Nephron (organoid): ENCODE measurements at regions not wholly inside any gene's neighbourhood (a gene's known extent, or its start where the extent isn't known, plus 50 kb on each side); places are given as distances from the start of the nearest gene placed in this dataset.

ENCODE experiments used
- H3K27ac Mint-ChIP-seq, 3 experiments: 2 replicates each; pipeline ENCODE4 v1.8.0; 2020; ENCODE audit warnings: mixed read lengths in 3 of 3, mild to moderate bottlenecking in 2 of 3, moderate library complexity in 1 of 3
- H3K27me3 Mint-ChIP-seq: 2 replicates; pipeline ENCODE4 v1.8.0; 2021; ENCODE audit warnings: low read depth, mild to moderate bottlenecking, moderate library complexity, mixed read lengths
- H3K36me3 Mint-ChIP-seq: 2 replicates; pipeline ENCODE4 v1.8.0; 2020; ENCODE audit warnings: low read depth, mixed read lengths
- H3K4me1 Mint-ChIP-seq: 2 replicates; pipeline ENCODE4 v1.8.0; 2020; ENCODE audit warnings: mixed read lengths
- H3K4me3 Mint-ChIP-seq, 3 experiments: 2 replicates each; pipeline ENCODE4 v1.8.0; 2020; ENCODE audit warnings: mild to moderate bottlenecking in 3 of 3, mixed read lengths in 3 of 3, moderate library complexity in 2 of 3
- H3K9me3 Mint-ChIP-seq: 2 replicates; pipeline ENCODE4 v1.8.0; 2020; ENCODE audit warnings: mixed read lengths
- TF ChIP-seq, protein P1 (sequence below), 3 experiments: fragments of 200-600 bp; sonication (generic); IDR thresholded peaks; one replicate each; pipeline ENCODE4 v1.5.0; 2021; ENCODE audit warnings: antibody characterized with exemption in 3 of 3; ENCODE audit not compliant: unreplicated experiment in 3 of 3

GRCh38 chr16:8184854-8185253 is 405.5 kb downstream of the TMEM114 start:
- Mint-ChIP-seq H3K27me3 (peaks cover 6% of the 10 kb centered on the region), H3K27ac (no peak overlapping the region), H3K4me1 (peaks cover 2% of the 10 kb centered on the region), H3K36me3 (no peaks in the 10 kb centered on the region), H3K4me3 (no peak overlapping the region), H3K9me3 (no peaks in the 10 kb centered on the region)
- TF ChIP-seq, protein P1, sequence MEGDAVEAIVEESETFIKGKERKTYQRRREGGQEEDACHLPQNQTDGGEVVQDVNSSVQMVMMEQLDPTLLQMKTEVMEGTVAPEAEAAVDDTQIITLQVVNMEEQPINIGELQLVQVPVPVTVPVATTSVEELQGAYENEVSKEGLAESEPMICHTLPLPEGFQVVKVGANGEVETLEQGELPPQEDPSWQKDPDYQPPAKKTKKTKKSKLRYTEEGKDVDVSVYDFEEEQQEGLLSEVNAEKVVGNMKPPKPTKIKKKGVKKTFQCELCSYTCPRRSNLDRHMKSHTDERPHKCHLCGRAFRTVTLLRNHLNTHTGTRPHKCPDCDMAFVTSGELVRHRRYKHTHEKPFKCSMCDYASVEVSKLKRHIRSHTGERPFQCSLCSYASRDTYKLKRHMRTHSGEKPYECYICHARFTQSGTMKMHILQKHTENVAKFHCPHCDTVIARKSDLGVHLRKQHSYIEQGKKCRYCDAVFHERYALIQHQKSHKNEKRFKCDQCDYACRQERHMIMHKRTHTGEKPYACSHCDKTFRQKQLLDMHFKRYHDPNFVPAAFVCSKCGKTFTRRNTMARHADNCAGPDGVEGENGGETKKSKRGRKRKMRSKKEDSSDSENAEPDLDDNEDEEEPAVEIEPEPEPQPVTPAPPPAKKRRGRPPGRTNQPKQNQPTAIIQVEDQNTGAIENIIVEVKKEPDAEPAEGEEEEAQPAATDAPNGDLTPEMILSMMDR (IDR thresholded peaks at IDR 0.05; ENCODE audit: unreplicated experiment in 3 of 3) = no peak

DNA sequence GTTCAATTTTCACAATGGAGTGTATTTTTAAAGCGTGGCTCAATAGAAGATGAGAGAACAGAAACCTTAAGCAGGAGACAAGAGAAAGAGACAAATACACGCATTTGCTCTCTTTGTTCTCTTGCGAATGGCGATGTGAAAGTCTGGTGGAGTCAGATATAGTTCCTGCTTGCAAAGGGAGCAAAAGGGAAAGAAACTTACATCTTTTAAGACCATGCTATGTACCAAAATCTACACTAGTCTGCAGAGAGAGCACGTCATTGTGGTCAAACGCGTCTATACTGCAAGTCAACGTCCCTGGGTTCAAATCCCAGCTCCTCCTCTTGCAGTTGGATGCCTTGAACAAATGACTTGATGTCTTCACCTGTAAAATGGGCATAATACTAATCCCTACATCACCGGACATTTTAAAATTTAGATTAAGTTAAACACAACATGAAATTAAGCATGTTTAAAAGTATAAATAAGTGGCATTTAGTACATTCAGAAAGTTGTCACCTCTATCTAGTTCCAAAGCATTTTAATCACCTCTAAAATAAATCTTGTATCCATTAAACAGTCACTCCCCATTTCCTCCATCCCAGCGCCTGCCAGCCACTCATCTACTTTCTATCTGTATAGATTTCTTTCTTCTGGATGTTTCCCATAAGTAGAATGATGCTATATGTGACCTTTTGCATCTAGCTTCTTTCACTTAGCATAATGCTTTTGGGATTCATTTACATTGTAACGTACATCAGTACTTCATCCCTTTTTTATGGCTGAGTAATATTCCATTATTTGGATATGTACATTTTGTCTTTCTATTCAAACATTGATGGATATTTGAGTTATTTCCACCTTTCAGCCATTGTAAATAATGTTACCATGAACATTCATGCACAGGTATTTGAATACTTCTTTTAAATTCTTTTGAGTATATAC is 406.9 kb downstream of the TMEM114 start:
- Mint-ChIP-seq H3K27ac (no peak overlapping the region), H3K4me3 (no peak overlapping the region), H3K27me3 (peaks cover 8% of the 10 kb centered on the region), H3K9me3 (no peaks in the 10 kb centered on the region), H3K4me1 (peaks cover 6% of the 10 kb centered on the region), H3K36me3 (no peaks in the 10 kb centered on the region)
- TF ChIP-seq, protein P1 (IDR thresholded peaks at IDR 0.05; ENCODE audit: unreplicated experiment in 3 of 3) = no peak

- TF ChIP-seq, protein P1 (IDR thresholded peaks at IDR 0.05; ENCODE audit: unreplicated experiment in 3 of 3) = no peak
- H3K9me3 Mint-ChIP-seq = no peaks in the 10 kb centered on the region
- H3K4me1 Mint-ChIP-seq = peaks cover 6% of the 10 kb centered on the region
- no peak overlapping the region for H3K4me3 Mint-ChIP-seq
- no peak overlapping the region for H3K27ac Mint-ChIP-seq
- peaks cover 8% of the 10 kb centered on the region for H3K27me3 Mint-ChIP-seq
- H3K36me3 Mint-ChIP-seq = no peaks in the 10 kb centered on the region
Observed at GRCh38 chr16:8182761-8183160, 407.6 kb downstream of the TMEM114 start.

DNA sequence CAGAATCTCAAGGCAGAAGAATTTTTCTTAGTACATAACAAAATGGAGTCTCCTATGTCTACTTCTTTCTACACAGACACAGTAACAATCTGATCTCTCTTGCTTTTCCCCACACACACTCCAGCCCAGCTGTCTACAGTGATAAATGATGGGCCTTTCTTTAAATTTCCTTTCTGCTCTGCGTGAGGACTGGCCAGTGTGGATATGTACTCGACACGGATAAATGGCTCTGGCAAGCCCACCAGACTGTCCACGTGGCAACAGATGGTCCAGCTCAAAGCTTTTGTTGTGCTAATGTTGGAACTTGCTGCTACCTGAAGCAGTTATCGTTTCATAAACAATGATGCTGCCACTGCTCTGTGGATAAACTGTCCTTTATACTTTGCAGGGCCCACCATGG is 410.7 kb downstream of the TMEM114 start:
- Mint-ChIP-seq H3K4me1 (peaks cover 6% of the 10 kb centered on the region), H3K9me3 (no peaks in the 10 kb centered on the region), H3K27ac (peak overlapping the region in 2 of 3 experiments; percentile 9 to 38), H3K36me3 (no peaks in the 10 kb centered on the region), H3K27me3 (peaks cover 8% of the 10 kb centered on the region), H3K4me3 (no peak overlapping the region)
- TF ChIP-seq, protein P1 (IDR thresholded peaks at IDR 0.05; ENCODE audit: unreplicated experiment in 3 of 3) = no peak

GRCh38 chr16:8178271-8178670 is 412.0 kb downstream of the TMEM114 start:
- Mint-ChIP-seq H3K27me3 (peaks cover 8% of the 10 kb centered on the region), H3K4me1 (peaks cover 6% of the 10 kb centered on the region), H3K4me3 (no peak overlapping the region), H3K9me3 (no peaks in the 10 kb centered on the region), H3K36me3 (no peaks in the 10 kb centered on the region), H3K27ac (no peak overlapping the region)
- TF ChIP-seq, protein P1 (IDR thresholded peaks at IDR 0.05; ENCODE audit: unreplicated experiment in 3 of 3) = no peak

DNA sequence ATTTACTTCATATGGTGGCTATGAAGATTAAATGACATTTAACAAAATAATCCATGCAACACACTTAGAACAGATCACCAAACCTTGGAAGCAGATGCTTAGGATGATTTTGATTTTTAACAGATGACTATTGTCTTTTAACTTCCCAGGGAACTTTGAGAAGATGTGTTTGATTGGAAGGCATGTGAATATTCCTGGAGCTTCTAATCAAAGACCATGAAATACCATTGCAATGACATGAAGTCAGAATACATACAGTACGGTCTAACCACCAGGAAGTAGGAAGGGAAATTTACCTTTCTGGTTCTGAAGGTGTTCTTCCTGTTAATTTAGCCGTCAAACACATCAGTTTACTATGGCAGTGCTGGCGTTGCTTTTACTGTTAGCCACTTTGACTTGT is 414.9 kb downstream of the TMEM114 start:
- Mint-ChIP-seq H3K4me3 (no peak overlapping the region), H3K27ac (no peak overlapping the region), H3K4me1 (peaks cover 6% of the 10 kb centered on the region), H3K9me3 (no peaks in the 10 kb centered on the region), H3K36me3 (no peaks in the 10 kb centered on the region), H3K27me3 (peaks cover 5% of the 10 kb centered on the region)
- TF ChIP-seq, protein P1 (IDR thresholded peaks at IDR 0.05; ENCODE audit: unreplicated experiment in 3 of 3) = no peak
